ENCODE measurements at regions not wholly inside any gene's neighbourhood (a gene's known extent, or its start where the extent isn't known, plus 50 kb on each side); places are given as distances from the start of the nearest gene placed in this dataset.

GRCh38 chr6:8589941-8590729, 154.8 kb upstream of the SLC35B3 start:
- no peak for DNase-seq (ENCODE audit: low read depth)

GRCh38 chr6:8588176-8588575, 152.8 kb upstream of the SLC35B3 start:
- no peak for DNase-seq (ENCODE audit: low read depth)

GRCh38 chr6:8583291-8583690, 147.9 kb upstream of the SLC35B3 start:
- DNase-seq (ENCODE audit: low read depth) = no peak

DNA sequence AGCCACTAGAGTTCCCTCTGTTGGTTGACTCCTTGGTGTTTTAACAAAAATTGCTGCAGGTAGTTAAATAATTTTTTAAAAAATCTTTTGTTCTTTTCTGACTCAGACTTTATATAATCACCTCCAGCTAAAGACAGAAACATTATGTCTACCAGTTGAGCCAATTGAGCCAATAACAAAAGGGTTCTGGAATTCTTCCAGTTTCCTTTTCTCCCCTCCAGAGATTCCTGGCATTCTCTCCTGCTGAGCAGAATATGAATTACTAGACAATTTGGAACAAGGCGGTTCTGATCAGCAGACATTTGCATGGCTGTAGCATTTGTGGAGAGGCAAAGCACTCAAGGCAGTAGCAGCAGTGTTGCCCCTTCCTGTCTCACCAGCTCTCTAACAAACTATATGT, 144.0 kb upstream of the SLC35B3 start:
- no peak for DNase-seq (ENCODE audit: low read depth)

GRCh38 chr6:8578006-8578405, 142.7 kb upstream of the SLC35B3 start:
- DNase-seq (ENCODE audit: low read depth) = no peak

- DNase-seq (ENCODE audit: low read depth) = no peak
Observed at GRCh38 chr6:8574749-8575468, 139.6 kb upstream of the SLC35B3 start.

GRCh38 chr6:8574311-8574710, 139.0 kb upstream of the SLC35B3 start:
- DNase-seq (ENCODE audit: low read depth) = no peak

GRCh38 chr6:8570256-8570920, 135.0 kb upstream of the SLC35B3 start:
- no peak for DNase-seq (ENCODE audit: low read depth)

GRCh38 chr6:8562125-8562524, 126.8 kb upstream of the SLC35B3 start:
- DNase-seq (ENCODE audit: low read depth) = no peak

- DNase-seq (ENCODE audit: low read depth) = no peak
Observed at GRCh38 chr6:8558953-8559352, 123.6 kb upstream of the SLC35B3 start.

DNA sequence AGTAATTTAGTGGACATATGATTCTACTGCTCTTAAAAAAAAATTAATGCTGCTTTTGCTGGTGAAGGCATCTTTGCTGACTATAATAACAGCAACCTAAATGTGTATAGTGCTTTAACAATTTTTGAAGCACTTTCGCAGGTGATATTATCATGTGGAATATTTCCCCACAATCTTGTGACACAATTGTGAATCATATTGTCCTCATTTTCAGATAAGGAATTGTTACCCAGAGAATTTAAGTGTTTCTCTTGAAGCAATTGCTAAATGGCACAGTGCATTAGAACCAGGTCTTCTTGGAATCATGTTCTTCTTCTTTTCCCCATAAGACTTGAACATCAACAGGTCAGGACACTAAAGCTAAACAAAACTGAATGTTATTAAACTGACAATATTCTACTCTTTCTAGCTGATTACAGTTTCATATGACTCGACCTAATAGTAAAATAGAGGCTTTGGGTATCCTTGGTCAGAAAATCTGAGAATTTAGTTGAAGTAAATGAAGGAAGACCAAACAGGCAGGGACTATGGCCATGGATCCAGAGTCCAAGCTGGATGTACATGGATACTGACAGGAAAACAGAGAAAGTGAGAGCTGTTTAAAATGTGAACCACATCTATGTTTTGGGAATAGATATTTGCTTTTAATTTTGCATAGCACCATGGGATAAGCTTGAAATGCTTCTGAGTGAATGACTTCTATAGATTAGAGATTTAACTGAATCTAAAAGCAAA, 121.8 kb upstream of the SLC35B3 start:
- DNase-seq (ENCODE audit: low read depth) = no peak

DNA sequence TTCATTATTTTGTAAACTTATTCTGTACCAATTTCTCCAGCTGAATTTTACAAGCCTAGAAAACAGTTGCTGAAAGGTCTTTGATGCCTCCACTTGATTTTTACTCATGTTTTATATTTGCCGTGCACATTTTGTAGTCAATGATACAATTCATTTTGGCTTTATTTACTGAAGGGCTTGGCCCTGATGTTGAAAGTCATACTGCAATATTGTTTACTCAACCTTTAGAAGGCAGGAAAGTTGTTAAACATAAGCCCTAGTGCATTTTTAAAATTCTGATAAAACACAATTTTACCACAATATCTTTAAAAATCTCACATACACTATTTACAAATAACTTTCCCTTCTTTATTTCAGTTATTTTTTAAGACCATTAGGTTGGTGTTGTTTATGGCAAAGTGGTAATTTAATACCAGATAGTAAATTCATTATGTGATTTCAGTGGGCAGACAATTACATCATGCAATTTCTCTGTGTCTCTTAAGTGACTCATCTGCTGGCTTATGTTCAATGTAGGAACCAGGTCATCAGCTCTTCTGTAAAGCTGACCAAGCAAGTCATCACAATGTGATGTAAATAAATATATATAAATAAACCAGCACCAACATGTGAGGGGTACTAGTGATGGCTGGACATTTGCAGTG, 121.1 kb upstream of the SLC35B3 start:
- no peak for DNase-seq (ENCODE audit: low read depth)

GRCh38 chr6:8551993-8552392, 116.6 kb upstream of the SLC35B3 start:
- no peak for DNase-seq (ENCODE audit: low read depth)

GRCh38 chr6:8551386-8551785, 116.0 kb upstream of the SLC35B3 start:
- no peak for DNase-seq (ENCODE audit: low read depth)

- no peak for DNase-seq (ENCODE audit: low read depth)
Observed at GRCh38 chr6:8549074-8549790, 113.9 kb upstream of the SLC35B3 start.

GRCh38 chr6:8546496-8546895, 111.2 kb upstream of the SLC35B3 start:
- DNase-seq (ENCODE audit: low read depth) = no peak

DNA sequence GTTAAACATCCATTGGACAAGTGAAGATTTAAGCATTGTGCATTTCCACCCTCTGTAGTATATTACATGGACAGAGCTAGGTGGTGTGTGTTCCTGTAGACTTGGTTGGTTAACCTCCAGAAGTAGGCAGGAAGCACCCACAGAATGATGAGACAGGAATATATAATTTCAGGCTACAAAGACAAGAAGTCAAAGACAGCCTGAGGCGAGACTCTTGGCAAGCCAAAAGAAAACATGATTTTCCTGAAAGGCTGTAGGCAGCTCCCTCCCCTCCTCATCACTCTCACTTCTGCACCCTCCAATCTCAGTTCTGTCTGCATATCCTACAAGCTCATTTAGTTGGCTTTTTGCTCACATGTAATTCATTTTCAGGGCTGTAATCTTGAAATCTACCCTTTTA, 110.0 kb upstream of the SLC35B3 start:
- no peak for DNase-seq (ENCODE audit: low read depth)

DNA sequence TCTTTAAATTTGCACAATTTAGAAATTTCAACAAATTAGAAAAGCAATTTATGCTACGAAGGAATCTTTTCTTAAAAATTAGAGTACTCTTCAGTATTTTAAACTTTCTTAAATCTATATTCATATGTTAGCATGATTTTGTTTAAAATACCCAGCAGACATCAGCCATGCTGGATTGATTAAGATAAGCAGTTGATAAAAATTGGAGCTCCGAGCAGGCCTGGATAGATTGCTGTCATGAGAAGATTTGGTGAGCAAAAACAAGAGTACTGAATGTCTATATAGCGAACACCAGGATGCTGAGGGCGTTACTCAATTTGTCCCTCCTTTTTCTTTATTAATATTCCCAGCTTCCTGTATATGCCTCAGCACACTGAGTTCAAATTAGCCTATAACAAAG, 108.4 kb upstream of the SLC35B3 start:
- no peak for DNase-seq (ENCODE audit: low read depth)

DNA sequence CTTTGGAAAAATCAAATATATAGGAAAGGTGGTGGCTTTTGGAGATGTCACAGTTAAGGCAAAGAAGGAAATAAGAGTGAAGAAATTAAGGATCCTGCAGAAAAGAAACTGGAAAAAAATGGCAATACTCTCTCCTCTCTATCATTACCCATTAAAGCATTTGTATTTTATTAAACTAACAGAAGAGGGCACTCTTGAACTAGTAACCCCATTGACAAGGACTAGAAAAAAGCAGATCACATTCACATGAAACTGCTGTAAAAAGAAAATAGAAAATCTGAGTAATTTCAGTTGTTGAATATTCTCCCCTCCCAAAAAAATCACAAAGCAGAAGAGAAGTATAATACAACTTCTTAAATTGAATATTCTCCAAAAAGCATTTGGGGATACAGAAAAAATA, 104.1 kb upstream of the SLC35B3 start:
- no peak for DNase-seq (ENCODE audit: low read depth)

DNA sequence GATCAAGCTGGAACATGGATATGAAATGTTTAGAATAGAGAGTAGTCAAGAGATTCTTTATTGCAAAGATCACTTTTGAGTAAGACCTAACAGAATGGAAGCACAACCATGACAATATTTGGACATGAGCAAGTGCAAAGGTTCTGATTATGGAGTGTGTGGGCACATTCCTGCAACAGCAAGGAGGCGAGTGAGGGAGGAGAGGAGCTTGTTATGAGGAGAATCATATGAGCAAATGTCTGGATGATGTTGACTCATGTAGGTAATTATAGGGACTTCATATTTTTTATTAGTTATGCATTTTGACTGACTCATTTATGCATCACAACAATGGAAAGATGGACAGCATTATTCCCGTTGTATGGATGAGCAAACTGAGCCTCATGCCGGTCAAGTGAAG, 100.8 kb upstream of the SLC35B3 start:
- DNase-seq (ENCODE audit: low read depth) = no peak

DNA sequence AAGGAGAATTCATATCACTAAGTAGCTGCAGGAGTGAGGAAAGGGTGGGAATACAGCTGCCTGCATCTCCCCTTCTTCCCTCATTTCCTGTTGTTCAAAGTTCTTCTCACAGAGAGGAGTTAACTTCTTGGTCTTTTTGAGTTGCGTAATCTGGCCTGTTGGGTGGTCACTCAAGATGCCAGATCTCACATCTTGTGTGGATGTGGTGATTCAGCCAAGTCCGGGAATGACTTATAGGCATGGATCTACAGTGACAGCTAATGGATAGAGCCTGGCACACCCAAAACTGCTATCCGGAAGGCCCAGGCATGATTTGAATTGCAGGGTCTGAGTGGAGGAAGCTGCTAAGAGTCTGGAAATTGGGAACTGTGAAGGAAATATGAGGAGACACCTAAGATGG, 100.2 kb upstream of the SLC35B3 start:
- DNase-seq (ENCODE audit: low read depth) = no peak

All from stimulated activated CD8-positive, alpha-beta memory T cell treated with anti-CD3 and anti-CD28 coated beads, Interleukin-4, amount 100 ng/mL, for 24 hours (primary cell).